ACC112 (cell line): ENCODE measurements at regions not wholly inside any gene's neighbourhood (a gene's known extent, or its start where the extent isn't known, plus 50 kb on each side); places are given as distances from the start of the nearest gene placed in this dataset.
"Not testable (repeated sequence)": the region's sequence is repeated elsewhere in the genome, so short reads cannot be mapped to it uniquely, and the experiment has no call there.

ENCODE experiments used
- H2AFZ ChIP-seq: fragments of 200-600 bp; sonication (generic); one replicate; pipeline ENCODE4 v1.6.0; 2017; ENCODE audit warnings: antibody characterized with exemption, low read length; ENCODE audit not compliant: unreplicated experiment
- H3K27ac ChIP-seq: fragments of 200-600 bp; sonication (generic); 2 replicates; pipeline ENCODE4 v1.5.1; 2014; ENCODE audit warnings: low read depth, mild to moderate bottlenecking, antibody characterized with exemption, low read length, moderate library complexity
- H3K27me3 ChIP-seq: fragments of 200-600 bp; sonication (generic); 2 replicates; pipeline ENCODE4 v1.6.1; 2014; ENCODE audit warnings: mild to moderate bottlenecking, antibody characterized with exemption, low read length, moderate library complexity, mixed read lengths; ENCODE audit not compliant: insufficient read depth
- H3K36me3 ChIP-seq: fragments of 200-600 bp; sonication (generic); 2 replicates; pipeline ENCODE4 v1.6.1; 2016; ENCODE audit warnings: mild to moderate bottlenecking, antibody characterized with exemption, low read length, moderate library complexity, mixed read lengths; ENCODE audit not compliant: insufficient read depth
- H3K4me1 ChIP-seq: fragments of 200-600 bp; sonication (generic); one replicate; pipeline ENCODE4 v1.6.1; 2016; ENCODE audit warnings: low read length, mixed read lengths; ENCODE audit not compliant: insufficient read depth, unreplicated experiment, control insufficient read depth
- H3K4me3 ChIP-seq: fragments of 200-600 bp; sonication (generic); 2 replicates; pipeline ENCODE4 v1.5.1; 2014; ENCODE audit warnings: mild to moderate bottlenecking, low read depth, low read length
- H3K79me2 ChIP-seq: fragments of 200-600 bp; sonication (generic); one replicate; pipeline ENCODE4 v1.6.0; 2016; ENCODE audit warnings: low read length; ENCODE audit not compliant: control insufficient read depth, unreplicated experiment, insufficient read depth

GRCh38 chr3:176071943-176072342 lies 1125.3 kb downstream of the TBL1XR1 start:
- no peak overlapping the region for H2AFZ ChIP-seq
- H3K36me3 ChIP-seq, result no peaks in the 10 kb centered on the region
- H3K4me1 ChIP-seq, result no peaks in the 10 kb centered on the region
- H3K79me2 ChIP-seq, result no peaks in the 10 kb centered on the region
- H3K4me3 ChIP-seq, result no peak overlapping the region
- no peak overlapping the region for H3K27ac ChIP-seq
- no peaks in the 10 kb centered on the region for H3K27me3 ChIP-seq

- Histone ChIP-seq H3K27me3 (no peaks in the 10 kb centered on the region), H2AFZ (no peak overlapping the region), H3K36me3 (no peaks in the 10 kb centered on the region), H3K79me2 (no peaks in the 10 kb centered on the region), H3K27ac (no peak overlapping the region), H3K4me3 (no peak overlapping the region), H3K4me1 (no peaks in the 10 kb centered on the region)
Observed at GRCh38 chr3:176068750-176069149, 1128.5 kb downstream of the TBL1XR1 start.

DNA sequence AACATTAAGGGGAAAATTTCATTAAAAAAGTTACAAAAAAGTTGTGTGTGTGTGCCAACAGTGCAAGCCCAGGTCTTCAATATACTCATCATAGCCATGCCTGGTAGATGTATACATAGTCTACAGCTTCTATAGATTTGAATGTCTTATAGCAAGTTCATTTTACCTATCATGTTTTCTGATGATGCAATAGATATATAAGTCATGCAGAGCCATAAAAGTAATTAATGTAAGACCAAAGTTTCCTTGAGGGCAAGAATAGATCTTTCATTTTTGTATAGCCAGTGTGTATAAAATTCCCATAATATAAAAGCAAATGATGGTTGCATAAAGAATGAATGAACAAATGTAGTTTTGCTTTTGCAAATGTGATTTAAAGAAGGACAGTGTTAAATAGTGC lies 1138.4 kb downstream of the TBL1XR1 start:
- no peak overlapping the region for H3K27ac ChIP-seq
- H3K4me1 ChIP-seq, result no peaks in the 10 kb centered on the region
- H3K79me2 ChIP-seq, result no peaks in the 10 kb centered on the region
- no peak overlapping the region for H3K4me3 ChIP-seq
- no peaks in the 10 kb centered on the region for H3K36me3 ChIP-seq
- no peaks in the 10 kb centered on the region for H3K27me3 ChIP-seq
- no peak overlapping the region for H2AFZ ChIP-seq

GRCh38 chr3:176055836-176056235 lies 1141.4 kb downstream of the TBL1XR1 start:
- no peaks in the 10 kb centered on the region for H3K79me2 ChIP-seq
- H3K27me3 ChIP-seq, result no peaks in the 10 kb centered on the region
- no peaks in the 10 kb centered on the region for H3K4me1 ChIP-seq
- H2AFZ ChIP-seq, result no peak overlapping the region
- no peak overlapping the region for H3K4me3 ChIP-seq
- no peak overlapping the region for H3K27ac ChIP-seq
- no peaks in the 10 kb centered on the region for H3K36me3 ChIP-seq

GRCh38 chr3:176051766-176052165 lies 1145.5 kb downstream of the TBL1XR1 start:
- Histone ChIP-seq H2AFZ (peak overlapping the region; percentile 58), H3K4me1 (no peaks in the 10 kb centered on the region), H3K27ac (no peak overlapping the region), H3K79me2 (no peaks in the 10 kb centered on the region), H3K27me3 (no peaks in the 10 kb centered on the region), H3K4me3 (peak overlapping the region; percentile 61; the same call in 1 of the 2 replicates), H3K36me3 (no peaks in the 10 kb centered on the region)

- Histone ChIP-seq H3K27ac (no peak overlapping the region), H3K79me2 (no peaks in the 10 kb centered on the region), H3K4me3 (no peak overlapping the region), H3K27me3 (no peaks in the 10 kb centered on the region), H3K36me3 (no peaks in the 10 kb centered on the region), H3K4me1 (no peaks in the 10 kb centered on the region), H2AFZ (no peak overlapping the region)
Observed at GRCh38 chr3:176046703-176047102, 1150.6 kb downstream of the TBL1XR1 start.

DNA sequence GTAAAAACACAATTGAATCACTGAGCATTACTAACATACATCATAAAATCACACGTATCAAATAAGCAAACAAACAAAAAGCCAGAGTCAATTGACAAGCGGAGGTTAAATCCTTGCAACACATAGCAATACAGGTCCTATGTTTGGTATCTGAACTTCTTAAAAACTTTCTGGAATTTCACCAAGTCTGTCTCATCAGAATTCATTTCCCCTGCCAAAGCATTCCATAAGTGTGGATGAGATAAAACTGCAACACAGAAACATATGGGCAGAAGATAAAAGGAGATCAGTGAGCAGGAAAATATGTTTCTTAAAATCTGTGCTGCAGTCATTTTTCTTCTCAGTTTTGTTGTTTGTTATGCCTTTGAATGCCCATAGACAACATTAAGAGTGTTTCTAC lies 1155.5 kb downstream of the TBL1XR1 start:
- no peaks in the 10 kb centered on the region for H3K79me2 ChIP-seq
- no peaks in the 10 kb centered on the region for H3K27me3 ChIP-seq
- H3K4me3 ChIP-seq, result no peak overlapping the region
- no peak overlapping the region for H2AFZ ChIP-seq
- H3K36me3 ChIP-seq, result no peaks in the 10 kb centered on the region
- H3K27ac ChIP-seq, result no peak overlapping the region
- no peaks in the 10 kb centered on the region for H3K4me1 ChIP-seq

DNA sequence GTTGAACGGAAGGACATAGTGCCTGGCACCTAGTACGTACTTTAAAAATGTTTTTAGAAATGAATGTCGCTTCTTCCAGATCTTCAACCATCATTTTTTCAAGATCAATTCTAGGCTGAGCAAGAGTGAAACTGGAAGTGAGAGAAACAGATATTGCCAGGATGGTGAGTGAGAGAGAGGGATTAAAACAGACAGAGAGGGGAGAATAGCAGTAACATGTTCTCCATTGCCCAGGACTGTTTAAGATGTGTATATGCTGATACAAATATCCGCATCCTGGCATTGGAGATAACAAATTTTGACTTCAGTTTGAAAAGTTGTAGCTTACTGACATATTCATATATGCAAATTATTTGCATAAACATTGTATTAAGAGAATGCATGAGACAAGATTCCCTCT lies 1156.1 kb downstream of the TBL1XR1 start:
- no peaks in the 10 kb centered on the region for H3K36me3 ChIP-seq
- H3K27me3 ChIP-seq, result no peaks in the 10 kb centered on the region
- no peak overlapping the region for H3K27ac ChIP-seq
- no peaks in the 10 kb centered on the region for H3K79me2 ChIP-seq
- no peak overlapping the region for H2AFZ ChIP-seq
- no peak overlapping the region for H3K4me3 ChIP-seq
- no peaks in the 10 kb centered on the region for H3K4me1 ChIP-seq

- H3K36me3 ChIP-seq, result no peaks in the 10 kb centered on the region
- H3K27me3 ChIP-seq, result no peaks in the 10 kb centered on the region
- no peak overlapping the region for H3K27ac ChIP-seq
- H3K4me3 ChIP-seq, result no peak overlapping the region
- H2AFZ ChIP-seq, result no peak overlapping the region
- H3K79me2 ChIP-seq, result no peaks in the 10 kb centered on the region
- no peaks in the 10 kb centered on the region for H3K4me1 ChIP-seq
Observed at GRCh38 chr3:176037636-176038035, 1159.6 kb downstream of the TBL1XR1 start.

- peak overlapping the region; percentile 21 for H2AFZ ChIP-seq
- no peaks in the 10 kb centered on the region for H3K27me3 ChIP-seq
- no peaks in the 10 kb centered on the region for H3K36me3 ChIP-seq
Observed at GRCh38 chr3:176032043-176032442, 1165.2 kb downstream of the TBL1XR1 start.

DNA sequence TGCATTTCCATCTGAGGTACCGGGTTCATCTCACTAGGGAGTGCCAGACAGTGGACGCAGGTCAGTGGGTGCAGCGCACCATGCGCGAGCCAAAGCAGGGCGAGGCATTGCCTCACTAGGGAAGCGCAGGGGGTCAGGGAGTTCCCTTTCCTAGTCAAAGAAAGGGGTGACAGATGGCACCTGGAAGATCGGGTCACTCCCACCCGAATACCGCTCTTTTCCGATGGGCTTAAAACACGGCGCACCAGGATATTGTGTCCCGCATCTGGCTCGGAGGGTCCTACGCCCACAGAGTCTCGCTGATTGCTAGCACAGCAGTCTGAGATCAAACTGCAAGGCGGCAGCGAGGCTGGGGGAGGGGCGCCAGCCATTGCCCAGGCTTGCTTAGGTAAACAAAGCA lies 1157.1 kb downstream of the NAALADL2 start:
- not testable (repeated sequence) for H3K27me3 ChIP-seq, H3K36me3 ChIP-seq, H2AFZ ChIP-seq, H3K4me3 ChIP-seq, H3K79me2 ChIP-seq, H3K27ac ChIP-seq, H3K4me1 ChIP-seq

More at GRCh38 chr3:176032043-176032442, 1165.2 kb downstream of the TBL1XR1 start:
- no peaks in the 10 kb centered on the region for H3K79me2 ChIP-seq
- no peaks in the 10 kb centered on the region for H3K4me1 ChIP-seq
- H3K4me3 ChIP-seq, result no peak overlapping the region
- H3K27ac ChIP-seq, result no peak overlapping the region
